Mucosa of descending colon (tissue), 3 donors: ENCODE measurements at regions not wholly inside any gene's neighbourhood (a gene's known extent, or its start where the extent isn't known, plus 50 kb on each side); places are given as distances from the start of the nearest gene placed in this dataset.
"Not testable (repeated sequence)": the region's sequence is repeated elsewhere in the genome, so short reads cannot be mapped to it uniquely, and the experiment has no call there.

Experiments
- ATAC-seq: fragments of 200-7000 bp; cut with Tn5 transposase; one replicate; pipeline ENCODE4 v1.9.1; 2020; ENCODE audit warnings: mild to moderate bottlenecking, moderate library complexity
- DNase-seq, 3 donors: peaks; one replicate each; pipeline ENCODE4 v3.0.0-alpha.2; 2020
- H3K36me3 ChIP-seq: fragments of 200-600 bp; one replicate; pipeline ENCODE4 v1.8.0; 2021; ENCODE audit warnings: low read depth, mild to moderate bottlenecking
- H3K4me1 ChIP-seq: fragments of 200-600 bp; one replicate; pipeline ENCODE4 v1.8.0; 2021; ENCODE audit warnings: low read depth, mild to moderate bottlenecking
- H3K4me3 ChIP-seq: fragments of 200-600 bp; one replicate; pipeline ENCODE4 v1.8.0; 2021; ENCODE audit warnings: mild to moderate bottlenecking
- H3K9me3 ChIP-seq: fragments of 200-600 bp; one replicate; pipeline ENCODE4 v1.8.0; 2021; ENCODE audit warnings: mild to moderate bottlenecking
- intact Hi-C, 2 donors: fragments of 100-400 bp; cut with DNase I in 1 of 2; cut with micrococcal nuclease in 1 of 2; formaldehyde crosslinking; loops; one replicate each; pipeline versions ENCODE4 v1.11.0 to v1.11.1; 2022; cut with DNase I, micrococcal nuclease
- TF ChIP-seq, protein P1 (sequence below): fragments of 200-600 bp; IDR thresholded peaks from one replicate; pipeline ENCODE4 v1.8.0; 2022; ENCODE audit warnings: antibody characterized with exemption, mild to moderate bottlenecking
- donor health status: DM: no; HTN: no; CAD: no; lungs with moderate emphysema.
- donor health status: DM: no; HTN: no; CAD: no.
- donor health status: DM: no; HTN: yes; CAD: no.

DNA sequence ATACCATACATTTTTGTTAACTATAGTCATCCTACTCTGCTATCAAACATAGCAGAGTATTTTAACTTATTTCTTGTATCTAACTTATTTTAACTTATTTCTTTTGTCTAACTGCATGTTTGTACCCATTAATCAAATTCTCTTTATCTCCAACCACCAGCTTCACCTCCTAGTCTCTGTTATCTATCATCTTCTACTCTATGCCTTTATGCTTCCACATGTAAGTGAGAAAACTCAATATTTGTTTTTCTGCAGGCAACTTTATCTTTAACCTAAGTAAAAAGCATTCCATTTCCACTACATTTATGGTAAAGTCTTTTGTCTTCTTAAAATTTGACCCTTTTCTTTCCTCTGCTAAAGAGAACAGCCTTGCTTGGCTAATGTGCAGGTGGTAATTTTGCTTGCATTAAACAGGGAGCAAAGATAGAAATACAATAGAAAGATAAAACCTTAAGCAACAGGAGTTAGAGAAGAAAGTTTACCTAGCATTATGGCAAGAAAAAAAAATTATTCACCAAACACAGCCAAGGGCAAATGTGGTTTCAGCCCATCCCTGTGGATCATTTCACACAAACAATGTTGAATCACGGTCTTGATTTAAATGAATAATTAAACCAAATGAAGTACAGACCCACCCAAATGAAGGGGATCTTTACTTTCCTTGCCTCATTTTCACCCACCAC is 110.9 kb upstream of the TSPAN8 start:
- DNase-seq: no peak
- no peak for ATAC-seq
- Histone ChIP-seq H3K4me1 (no peaks in the 10 kb centered on the region), H3K9me3 (no peaks in the 10 kb centered on the region), H3K36me3 (no peaks in the 10 kb centered on the region), H3K4me3 (no peak overlapping the region)
- intact Hi-C loops: no loop called here
- TF ChIP-seq, protein P1, sequence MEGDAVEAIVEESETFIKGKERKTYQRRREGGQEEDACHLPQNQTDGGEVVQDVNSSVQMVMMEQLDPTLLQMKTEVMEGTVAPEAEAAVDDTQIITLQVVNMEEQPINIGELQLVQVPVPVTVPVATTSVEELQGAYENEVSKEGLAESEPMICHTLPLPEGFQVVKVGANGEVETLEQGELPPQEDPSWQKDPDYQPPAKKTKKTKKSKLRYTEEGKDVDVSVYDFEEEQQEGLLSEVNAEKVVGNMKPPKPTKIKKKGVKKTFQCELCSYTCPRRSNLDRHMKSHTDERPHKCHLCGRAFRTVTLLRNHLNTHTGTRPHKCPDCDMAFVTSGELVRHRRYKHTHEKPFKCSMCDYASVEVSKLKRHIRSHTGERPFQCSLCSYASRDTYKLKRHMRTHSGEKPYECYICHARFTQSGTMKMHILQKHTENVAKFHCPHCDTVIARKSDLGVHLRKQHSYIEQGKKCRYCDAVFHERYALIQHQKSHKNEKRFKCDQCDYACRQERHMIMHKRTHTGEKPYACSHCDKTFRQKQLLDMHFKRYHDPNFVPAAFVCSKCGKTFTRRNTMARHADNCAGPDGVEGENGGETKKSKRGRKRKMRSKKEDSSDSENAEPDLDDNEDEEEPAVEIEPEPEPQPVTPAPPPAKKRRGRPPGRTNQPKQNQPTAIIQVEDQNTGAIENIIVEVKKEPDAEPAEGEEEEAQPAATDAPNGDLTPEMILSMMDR: no peak

DNA sequence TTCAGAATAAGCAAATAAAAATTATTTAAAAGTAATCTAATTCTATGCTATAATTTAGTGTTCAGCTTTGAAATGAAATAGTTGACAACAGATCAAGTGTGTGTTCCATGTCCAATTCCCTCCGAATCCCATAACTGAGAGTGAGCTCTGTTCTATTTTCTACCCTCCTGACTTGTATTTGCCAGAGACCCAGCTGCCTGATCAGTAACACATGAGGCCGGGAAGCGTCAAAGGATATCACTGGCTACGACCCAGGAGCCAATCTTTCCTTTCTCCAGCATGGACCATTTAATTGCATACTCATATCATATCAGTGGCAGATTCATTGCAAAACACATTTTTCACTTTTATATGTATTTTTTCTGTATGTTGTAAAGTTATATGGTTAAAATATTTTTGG is 108.8 kb upstream of the TSPAN8 start:
- DNase-seq (no peak), ATAC-seq (no peak)
- intact Hi-C loops: no loop called here

DNA sequence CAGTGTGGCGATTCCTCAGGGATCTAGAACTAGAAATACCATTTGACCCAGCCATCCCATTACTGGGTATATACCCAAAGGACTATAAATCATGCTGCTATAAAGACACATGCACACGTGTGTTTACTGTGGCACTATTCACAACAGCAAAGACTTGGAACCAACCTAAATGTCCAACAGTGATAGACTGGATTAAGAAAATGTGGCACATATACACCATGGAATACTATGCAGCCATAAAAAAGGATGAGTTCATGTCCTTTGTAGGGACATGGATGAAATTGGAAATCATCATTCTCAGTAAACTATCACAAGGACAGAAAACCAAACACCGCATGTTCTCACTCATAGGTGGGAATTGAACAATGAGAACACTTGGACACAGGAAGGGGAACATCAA is 107.9 kb upstream of the TSPAN8 start:
- H3K9me3 ChIP-seq, intact Hi-C loops, DNase-seq, H3K36me3 ChIP-seq, ATAC-seq, H3K4me1 ChIP-seq, H3K4me3 ChIP-seq: not testable (repeated sequence)

More for the DNA sequence above, 108.8 kb upstream of the TSPAN8 start:
- TF ChIP-seq, protein P1: no peak
- Histone ChIP-seq H3K4me3 (no peak overlapping the region), H3K9me3 (no peaks in the 10 kb centered on the region), H3K4me1 (no peaks in the 10 kb centered on the region), H3K36me3 (no peaks in the 10 kb centered on the region)

DNA sequence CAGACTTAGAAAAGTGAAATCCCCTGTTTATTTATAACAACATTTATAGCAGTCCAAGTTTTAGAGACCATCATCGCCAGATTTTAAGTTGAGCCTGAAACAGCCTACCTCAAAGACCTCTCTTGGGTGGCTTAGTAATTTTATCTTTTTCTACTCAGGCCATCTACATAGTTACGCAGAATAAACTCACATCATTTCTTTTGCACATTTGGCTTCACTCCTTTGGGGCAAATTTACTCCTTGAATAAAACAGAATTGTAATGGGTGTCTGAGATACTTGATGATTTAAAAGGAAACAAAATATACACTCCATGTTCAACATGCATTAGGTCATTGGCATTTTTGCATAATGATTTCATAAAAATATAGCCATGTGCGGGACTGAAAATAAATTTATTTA is 104.7 kb upstream of the TSPAN8 start:
- ATAC-seq (no peak), DNase-seq (no peak)
- Histone ChIP-seq H3K4me3 (no peak overlapping the region), H3K36me3 (no peaks in the 10 kb centered on the region), H3K9me3 (no peaks in the 10 kb centered on the region), H3K4me1 (no peaks in the 10 kb centered on the region)
- intact Hi-C loops: no loop called here
- TF ChIP-seq, protein P1: no peak

DNA sequence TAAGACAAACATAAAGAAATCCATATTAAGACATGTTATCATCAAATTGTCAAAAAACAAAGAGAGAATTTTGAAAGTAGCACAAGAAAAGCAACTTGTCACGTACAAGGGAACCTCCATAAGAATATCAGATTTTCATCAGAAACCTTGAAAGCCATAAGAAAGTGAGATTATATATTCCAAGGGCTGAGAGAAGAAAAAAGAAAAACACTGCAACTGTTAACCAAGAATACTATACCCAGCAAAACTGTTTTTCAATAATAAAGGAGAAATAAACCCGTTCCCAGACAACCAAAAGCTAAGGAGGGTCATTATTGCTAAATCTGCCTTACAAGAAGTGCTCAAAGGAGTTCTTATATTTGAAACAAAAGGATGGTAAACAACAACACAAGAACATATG is 94.7 kb upstream of the TSPAN8 start:
- TF ChIP-seq, protein P1: no peak
- no peak overlapping the region for H3K4me3 ChIP-seq
- no peak for DNase-seq
- no peaks in the 10 kb centered on the region for H3K4me1 ChIP-seq
- H3K36me3 ChIP-seq: no peaks in the 10 kb centered on the region
- intact Hi-C loops: no loop called here
- peaks cover 16% of the 10 kb centered on the region for H3K9me3 ChIP-seq
- no peak for ATAC-seq

DNA sequence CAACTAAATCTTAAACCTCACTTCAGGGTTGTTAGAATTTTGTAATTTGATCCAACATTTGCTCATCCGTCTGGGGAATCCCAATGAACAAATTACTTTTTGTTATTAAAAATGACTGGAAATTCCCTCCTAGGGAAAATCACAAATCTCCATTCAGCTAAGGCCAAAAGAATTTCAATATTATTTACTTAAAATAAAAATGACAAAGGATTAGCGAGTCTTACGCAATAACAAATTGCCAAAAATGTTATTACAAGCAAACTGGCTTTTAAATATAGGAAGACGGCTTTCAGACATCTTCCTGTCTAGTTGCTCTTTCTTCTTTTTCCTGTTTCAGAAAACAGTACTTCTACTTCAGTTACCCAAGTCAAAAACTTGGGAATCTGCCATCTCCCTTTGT is 92.4 kb upstream of the TSPAN8 start:
- Histone ChIP-seq H3K36me3 (no peaks in the 10 kb centered on the region), H3K4me3 (no peak overlapping the region), H3K4me1 (no peaks in the 10 kb centered on the region), H3K9me3 (peaks cover 16% of the 10 kb centered on the region)
- intact Hi-C loops: no loop called here
- no peak for DNase-seq
- no peak for ATAC-seq
- TF ChIP-seq, protein P1: no peak
